EL (cell line): ENCODE measurements at regions not wholly inside any gene's neighbourhood (a gene's known extent, or its start where the extent isn't known, plus 50 kb on each side); places are given as distances from the start of the nearest gene placed in this dataset.

ENCODE experiments used
- DNase-seq: peaks from one replicate; pipeline ENCODE4 v3.0.0-alpha.2; 2016

DNA sequence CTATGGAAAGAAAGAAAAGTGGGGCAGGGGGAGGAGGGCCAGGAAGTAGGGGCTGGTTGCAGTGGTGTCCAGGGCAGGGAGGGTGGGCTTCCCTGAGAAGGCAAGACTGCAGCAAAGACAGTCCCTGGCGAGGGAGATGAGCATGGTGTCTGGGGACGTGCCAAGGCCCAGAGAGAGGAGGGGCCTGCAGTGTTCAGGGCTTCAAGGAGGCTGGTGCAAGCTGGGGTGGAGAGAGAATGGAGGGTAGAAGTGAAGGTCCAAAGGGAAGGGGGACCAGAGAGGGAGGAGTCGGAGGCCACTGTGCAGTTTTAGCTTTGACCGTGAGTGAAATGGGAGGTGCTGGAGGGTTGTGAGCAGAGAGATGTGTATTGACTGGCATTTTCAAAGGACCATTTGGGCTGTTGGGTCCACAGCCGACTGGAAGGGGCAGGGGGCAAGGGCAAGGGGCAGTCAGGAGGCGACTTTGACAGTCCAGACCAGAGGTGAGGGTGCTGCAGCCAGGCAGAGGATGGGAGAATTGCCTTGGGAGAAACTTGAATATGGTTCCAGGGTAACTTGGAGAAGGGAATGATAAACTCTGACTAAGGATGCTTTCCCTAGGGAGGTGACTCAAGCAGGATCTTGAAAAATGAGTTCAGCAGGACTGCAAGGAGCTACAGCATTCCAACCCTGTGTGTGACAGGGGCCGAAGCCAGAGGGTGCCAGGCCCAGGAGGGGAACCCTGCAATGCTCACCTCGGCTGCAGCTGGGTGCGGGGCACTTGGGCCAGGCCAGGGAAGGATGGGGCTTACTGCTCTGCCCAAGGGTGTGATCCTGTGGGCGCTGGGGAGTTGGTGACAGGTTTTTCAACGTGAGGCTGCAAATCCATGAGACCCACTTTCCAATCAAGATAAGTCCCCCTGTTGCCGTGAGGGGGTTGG, 177.1 kb upstream of the HAAO start:
- peak; percentile 93 for DNase-seq

DNA sequence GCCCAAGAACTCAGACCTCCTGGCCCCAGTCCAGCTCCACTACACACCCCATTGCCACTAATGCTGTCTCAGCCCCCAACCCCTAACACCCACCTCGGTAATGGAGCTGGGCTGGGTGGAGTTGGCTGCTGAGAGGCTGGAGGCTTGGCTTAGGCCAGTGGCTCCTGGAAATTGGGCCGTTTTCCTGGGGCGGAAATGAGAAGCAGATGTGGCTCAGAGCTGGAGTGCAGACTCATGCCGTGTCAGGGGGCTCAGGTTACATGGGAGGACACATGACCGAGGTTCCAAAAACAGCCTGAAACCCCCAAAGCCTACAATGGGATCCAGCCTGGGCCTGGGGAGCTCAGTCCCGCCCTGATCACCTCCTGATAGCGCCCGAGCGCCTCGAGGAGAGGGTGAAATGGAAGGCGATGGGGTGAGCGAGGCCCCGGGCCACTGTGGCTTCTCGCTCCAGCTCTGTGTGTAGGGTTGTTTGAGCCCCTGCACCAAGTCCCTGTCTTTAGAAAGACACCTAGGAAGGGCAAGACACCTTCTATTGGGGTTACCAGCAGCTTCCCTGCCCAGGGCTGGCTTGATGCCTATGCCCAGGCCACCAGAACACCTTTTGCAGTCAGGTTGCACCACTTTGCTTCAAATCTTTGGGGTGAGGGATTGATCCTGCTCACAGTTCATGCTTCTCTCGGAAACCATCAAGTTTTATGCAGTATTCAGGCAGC, 175.7 kb upstream of the HAAO start:
- peak; percentile 90 for DNase-seq

DNA sequence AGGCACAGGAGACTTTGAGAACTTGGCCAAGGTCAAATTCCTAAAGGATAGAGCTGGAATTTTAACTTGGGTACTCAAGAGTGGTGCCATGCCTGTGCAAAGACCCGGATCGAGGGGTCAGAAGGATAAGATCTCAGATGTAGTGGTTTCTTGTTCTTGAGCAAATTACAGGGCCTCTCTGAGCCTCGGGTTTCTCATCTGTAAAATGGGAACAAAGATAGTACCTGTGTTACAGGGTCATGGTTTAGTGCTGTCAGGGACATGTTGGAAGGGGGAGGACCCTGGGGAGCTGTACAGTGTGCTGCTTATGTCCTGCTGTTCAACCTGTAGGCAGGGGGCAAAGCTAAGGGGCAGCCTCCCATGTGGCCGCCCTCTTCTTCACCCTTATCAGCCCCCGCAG, 173.5 kb upstream of the HAAO start:
- no peak for DNase-seq

DNA sequence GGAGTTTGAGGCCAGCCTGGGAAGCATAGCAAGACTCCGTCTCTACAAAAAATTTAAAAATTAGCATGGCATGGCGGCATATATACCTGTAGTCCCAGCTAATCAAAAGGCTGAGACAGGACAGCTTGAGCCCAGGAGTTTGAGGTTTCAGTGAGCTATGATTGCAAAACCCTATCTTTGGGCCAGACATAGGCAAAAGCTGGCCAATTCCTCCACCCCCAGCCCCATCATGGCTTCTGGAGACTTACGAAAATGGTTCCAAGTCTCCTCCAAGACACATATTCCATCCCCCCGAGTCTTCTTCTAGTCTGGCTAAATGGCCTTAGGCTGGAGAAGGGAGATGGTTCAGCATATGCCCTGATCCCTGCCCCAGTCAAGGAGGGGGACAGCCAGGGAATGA, 172.8 kb upstream of the HAAO start:
- no peak for DNase-seq

DNA sequence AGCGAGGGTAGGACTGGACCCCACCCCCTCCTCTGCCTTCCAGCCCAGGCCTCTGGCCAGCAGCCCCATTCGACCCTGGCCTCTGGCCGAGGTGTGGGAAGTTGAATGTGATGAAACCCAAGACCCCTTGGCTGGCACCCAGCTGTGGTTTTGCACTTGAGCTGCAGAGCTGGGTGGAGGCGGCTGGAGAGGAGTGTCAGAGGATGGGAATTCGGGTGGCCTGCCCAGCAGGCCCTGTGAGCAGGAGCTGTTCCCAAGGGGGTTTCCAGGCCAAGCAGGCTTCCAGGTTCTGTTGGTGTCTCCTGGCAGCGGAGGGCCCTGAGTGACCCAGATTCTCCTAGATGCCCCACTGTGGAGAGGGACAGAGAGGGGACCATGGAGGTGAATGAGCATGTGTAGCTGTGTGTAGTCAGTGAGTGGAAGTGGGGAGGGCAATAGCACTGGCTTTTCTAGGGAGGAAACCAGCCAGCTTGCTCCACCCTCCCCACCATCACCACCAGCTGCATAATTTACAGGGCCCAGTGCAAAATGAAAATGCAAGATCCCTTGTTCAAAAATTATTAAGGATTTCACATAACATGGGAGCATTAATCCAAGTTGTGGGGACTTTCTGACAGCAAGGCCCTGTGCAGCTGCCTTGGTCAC, 172.2 kb upstream of the HAAO start:
- DNase-seq = peak; percentile 97

DNA sequence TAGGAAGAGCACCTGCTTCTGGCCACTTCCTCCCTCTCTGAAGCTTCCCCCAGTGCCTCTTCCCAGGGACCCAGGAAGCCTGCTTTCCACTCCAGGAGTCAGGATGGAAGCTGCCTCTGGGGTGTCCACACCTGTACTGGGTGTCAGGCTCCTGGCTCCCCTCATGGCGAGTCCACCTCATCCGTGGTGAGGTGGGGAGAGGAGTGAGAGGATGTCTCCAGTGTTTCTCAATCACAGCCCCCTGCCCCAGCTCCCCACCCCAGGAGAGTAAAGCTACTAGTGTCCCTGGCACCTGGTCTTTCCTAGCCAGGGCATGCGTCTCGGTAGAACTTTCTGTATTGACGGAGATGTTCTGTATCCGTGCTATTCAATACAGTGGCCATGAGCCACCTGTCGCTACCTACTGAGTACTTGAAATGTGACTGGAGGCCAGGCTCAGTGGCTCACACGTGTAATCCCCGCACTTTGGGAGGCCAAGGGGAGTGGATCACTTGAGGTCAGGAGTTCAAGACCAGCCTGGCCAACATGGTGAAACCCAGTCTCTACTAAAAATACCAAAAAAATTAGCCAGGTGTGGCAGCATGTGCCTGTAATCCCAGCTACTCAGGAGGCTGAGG, 171.2 kb upstream of the HAAO start:
- DNase-seq = no peak

DNA sequence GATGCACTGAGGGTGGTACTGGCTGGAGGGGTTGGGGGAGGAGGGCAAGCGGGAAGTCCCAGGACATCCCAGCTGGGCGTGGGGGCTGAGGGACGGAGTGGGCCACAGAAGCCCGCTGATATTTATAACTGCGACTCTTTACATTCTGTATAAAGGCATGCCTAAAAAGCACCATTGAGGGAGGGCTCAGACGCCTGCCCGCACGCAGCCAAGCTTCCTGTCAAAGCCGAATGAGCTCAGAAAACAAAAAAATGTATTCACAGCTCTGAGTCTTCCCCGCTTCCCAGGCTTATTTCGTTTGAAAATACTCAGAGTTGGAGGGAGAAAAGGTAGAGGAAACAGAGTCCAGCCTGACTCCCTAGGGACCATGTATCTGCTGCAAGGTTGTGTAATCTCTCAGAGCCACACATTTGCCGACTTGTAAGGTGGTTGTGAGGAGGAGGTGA, 170.1 kb upstream of the HAAO start:
- DNase-seq = no peak

DNA sequence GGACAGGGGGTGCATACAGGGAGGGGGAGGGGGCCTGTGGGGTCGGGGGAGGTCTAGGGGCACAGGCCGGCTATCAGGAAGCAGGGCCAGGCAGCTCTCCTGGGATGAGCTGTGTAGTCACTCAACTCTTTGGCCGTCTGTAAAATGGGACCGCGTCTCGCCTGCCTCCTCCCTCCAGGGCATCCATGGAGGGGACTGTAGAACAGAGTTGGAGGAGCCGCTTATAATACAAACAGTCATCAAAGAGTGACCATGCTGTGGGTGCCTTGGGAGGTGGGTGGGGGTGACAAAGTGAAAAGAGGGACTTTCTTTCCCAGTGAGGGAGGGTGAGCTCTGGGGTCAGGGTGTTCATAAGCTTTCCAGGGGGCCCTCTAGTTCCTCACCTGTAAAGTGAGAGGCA, 169.6 kb upstream of the HAAO start:
- no peak for DNase-seq

DNA sequence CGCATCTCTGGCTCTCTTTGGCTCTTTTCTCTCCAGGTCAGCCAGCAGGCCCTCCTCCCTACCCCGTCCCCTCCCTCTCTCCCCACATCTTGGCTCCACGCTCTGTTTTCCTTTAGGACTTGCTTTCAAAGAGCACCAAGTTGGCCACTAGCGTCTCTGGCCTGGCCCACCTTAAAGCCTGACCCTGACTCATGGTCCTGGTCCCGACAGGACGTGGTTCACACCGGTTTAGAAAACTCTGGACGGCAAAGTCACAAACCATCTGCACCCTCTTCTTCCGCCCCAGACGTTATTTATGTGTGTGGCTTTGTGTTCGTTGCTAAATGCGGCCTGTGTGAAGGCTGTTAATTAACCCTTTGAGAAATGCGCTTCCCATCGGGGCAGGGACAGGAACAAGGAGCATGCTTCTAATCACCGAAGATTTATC, 169.0 kb upstream of the HAAO start:
- no peak for DNase-seq

DNA sequence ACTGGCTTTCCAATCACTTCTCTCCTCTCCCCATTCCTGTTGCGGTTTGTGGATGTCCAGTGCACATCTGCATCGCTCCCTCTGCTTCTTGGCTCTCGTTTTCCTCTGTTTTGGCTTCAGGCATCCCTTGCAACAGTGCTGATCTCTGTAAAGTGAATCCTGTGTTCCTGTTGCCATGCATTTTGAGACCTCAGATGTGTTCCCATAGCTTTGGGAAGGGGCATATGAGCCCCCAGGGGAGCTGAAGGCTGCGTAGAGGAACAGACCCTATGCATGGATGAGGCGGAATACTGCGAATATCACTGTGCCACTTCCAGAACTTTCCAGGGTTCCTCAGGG, 168.4 kb upstream of the HAAO start:
- DNase-seq = no peak

DNA sequence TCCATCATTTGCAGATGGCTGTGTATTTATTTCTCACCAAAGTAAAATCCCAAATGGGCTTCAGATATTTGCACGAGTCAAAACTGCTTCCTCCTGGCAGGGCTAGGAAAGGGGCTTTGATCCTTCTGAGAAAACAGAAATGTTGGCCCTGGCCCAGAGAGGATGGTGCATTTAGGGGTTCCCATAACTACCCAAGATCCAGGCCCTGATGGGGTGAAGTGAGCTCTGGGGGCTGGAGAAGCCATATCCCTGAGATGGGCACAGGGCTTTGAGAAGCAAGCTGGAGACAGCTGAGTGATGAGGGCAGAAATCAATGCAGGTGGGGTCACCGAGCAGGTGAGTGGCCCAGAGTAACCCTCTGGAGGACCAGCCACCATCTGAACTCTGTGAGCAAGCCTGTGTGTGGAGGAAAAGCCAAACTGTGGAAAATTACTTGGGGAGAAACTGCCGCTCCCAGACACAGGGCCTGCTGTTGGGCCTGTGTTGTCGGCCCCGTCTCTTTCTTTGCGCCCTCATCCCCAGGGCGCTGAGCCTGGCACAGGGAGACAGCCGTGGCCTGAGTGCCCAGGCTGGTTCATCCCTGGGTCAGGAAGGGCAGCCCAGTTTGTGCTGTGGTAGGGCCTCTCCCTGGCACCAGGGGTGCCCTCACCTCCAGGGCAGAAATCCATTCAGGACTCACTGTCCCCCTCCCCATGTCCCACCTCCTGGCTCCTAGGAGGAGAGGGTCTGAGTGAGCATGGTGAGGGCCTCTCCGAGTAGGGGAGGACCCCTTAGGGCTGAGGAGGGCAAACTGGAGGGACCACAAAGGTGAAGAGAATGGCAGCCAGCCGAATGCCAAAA, 167.8 kb upstream of the HAAO start:
- DNase-seq = no peak

DNA sequence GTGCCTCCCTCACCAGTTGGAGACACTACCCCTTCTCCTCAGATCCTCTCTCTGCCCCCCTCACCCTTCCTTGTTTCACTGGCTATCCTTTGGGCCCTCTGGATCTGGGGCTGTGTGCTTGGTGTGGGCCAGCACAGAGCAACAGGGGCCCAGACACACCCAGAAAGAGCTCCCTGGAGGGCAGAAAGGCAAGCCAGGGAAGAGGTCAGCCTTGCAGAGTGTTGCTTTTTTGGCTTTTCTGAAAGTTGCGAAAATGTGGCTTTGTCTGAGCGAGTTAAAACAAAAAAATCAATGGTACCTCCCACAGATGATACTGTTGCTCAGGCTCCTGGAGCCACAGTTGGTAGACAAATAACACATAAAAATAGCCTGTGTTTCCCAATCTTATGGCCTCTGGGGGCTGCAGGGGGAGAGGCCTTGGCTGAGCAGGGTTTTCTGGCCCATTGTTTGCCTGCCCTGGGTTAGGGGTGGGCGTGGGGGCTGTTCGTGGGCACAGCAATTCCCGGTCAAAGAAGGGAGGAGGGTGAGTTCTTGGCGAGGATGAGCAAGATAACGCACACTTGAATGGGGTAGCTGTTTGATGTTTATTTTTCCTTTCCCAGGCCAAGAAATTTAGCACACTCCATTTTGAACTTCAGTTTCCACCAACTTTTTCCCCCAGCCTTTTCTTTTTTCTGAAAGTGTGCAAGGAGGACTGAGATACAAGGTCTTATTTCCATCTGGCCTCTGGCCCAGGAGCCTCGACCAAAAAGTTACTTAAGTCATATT, 167.0 kb upstream of the HAAO start:
- no peak for DNase-seq

DNA sequence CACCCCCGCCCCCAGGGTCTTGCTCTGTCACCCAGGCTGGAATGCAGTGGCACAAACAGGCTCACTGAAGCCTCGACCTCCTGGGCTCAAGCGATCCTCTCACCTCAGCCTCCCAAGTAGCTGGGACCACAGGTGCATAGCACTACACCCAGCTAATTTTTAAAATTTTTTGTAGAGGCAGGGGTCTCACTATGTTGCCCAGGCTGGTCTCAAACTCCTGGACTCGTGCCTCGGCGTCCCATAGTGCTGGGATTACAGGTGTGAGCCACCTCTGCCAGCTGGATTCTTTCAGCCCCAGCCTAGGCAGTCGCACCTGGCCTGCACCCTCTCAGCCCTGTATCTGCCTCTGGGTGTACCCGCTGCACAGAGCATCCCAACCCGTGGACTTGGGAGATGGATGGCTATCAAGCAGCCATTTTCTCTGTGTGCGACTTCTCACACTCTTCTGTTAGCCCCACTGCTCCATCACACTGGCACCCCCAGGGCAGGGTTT, 166.4 kb upstream of the HAAO start:
- DNase-seq = no peak

DNA sequence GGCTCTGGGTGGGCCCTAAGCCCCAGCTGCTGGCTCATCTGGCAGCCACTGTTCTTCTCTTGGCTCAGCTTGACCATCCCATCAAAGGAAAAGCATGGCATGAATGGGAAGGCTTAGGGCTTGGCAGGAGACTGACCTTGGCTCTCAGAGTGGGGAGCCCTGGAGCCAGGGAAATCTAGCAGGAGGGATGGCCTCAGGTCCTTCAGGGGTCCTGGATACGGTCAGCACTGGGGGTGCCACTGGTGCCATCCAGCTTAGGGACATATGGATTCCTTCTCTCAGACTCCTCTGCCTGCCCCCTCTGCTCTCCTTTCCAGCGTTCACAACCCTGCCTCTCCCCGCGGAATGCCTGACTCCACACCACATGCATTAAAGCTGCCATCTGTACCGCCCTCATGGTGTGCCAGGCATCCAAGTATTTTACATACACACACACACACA, 165.5 kb upstream of the HAAO start:
- no peak for DNase-seq

DNA sequence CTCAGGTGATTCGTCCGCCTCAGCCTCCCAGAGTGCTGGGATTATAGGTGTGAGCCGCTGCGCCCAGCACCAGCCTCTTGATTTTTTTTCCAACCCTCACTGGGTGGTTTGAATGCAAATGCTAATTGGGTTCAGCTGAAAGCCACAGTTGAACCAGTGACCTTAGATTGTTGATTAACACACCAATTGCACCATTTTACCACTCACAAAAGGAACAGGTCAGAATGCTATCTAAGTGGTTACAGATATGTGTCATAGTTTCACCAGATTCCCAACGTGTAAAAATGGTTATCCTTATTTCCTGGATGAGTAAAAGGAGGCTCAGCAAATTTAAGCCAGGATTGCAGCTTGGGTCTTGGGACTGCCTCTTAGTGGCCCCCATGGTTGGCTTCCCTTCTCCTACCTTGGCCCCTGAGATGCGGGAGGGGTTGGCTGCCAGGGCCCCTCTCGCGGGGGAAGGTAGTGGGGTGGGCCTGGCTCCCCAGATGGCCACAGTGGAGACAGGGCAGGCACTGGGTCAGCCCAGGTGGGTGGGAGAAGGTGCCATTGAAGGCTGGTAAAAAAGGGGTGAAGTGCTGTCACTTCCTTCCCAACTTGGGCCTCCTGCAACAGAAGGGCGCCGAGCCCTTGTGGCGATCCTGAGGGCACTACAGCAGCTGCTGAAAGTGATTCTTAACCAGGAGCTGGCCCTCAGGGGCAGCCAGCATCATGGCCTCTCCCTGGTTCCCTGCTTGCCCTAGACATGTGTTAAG, 164.9 kb upstream of the HAAO start:
- peak; percentile 37 for DNase-seq

DNA sequence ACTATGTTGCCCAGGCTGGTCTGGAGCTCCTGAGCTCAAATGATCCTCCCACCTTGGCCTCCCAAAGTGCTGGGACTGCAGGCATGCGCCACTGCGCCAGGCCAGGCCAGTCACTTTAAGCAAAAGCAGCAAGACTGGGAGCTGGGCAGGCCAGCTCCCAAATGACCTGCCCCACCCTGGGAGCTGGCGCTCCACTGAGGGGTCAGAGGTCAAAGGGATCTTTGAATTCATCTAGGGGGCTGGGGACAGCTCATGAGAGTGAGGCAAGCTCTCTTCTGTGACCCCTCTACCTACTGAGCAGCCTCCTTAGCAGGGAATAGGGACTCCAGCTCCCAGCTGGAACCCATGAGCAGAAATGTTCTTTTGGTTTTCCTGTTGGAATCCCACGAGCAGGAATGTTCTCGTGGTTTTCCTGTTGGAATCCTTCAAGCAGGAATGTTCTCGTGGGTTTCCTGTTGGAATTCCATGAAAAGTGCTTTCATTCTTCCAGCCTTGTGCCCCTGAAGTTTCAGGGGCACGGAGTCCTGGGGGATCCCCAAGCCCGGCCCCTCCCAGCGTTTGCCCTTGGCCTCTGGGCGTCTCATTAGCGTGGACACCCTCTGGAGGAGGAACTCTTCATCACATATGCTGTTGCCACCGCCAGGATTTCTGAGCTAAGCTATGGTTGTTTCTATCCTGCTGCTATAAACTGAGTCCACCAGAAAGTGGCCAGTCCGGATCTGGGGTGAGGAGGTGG, 162.0 kb upstream of the HAAO start:
- peak; percentile 63 for DNase-seq

DNA sequence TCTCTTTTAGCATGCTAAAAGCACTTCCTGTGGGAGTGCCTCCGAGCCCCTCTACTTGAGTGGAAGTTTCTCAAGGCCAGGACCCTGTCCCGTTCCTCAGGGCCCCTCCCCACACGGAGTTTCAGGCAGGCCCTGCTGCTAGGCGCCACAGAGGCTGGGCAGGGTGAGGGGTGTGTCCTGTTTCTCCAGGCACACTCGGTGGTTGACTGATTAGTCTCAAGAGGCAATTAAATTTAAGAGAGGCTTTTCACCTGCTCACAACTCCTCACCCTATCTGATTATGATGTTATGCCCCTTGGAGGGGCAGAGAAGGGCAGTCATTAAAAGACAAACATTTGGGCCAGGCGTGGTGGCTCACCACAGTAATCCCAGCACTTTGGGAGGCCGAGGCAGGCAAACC, 160.8 kb upstream of the HAAO start:
- no peak for DNase-seq

DNA sequence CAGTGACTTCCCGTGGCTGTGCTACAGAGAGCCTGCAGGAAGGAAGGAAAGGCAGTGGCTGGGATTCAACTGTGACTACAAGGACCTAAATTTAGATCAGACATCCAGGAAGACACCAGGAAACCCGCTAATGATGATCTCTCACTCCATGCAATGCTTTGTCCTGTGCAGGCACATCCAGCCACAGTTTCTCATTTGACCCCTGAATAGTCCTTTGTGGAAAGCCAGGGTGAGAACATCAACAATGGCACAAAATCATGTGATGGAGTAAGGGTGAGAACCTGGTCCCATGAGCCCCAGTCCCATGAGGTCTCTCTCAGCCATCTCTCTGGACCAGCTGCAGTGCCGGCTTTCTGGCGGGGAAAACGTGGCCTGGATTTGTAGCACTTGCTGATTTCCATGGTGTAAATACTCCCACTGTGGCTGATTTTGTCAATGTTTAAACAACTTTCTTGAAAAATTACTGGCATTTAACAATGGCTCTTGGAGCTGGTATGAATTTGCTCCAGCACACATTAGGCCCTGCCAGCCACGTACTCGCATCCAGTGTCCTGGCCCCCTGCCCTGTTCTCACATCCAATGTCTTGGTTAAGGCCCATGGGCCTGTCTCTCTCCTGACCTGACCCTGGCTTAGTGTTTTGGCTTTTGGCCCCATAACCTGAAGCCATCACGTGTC, 159.0 kb upstream of the HAAO start:
- DNase-seq = peak; percentile 26

DNA sequence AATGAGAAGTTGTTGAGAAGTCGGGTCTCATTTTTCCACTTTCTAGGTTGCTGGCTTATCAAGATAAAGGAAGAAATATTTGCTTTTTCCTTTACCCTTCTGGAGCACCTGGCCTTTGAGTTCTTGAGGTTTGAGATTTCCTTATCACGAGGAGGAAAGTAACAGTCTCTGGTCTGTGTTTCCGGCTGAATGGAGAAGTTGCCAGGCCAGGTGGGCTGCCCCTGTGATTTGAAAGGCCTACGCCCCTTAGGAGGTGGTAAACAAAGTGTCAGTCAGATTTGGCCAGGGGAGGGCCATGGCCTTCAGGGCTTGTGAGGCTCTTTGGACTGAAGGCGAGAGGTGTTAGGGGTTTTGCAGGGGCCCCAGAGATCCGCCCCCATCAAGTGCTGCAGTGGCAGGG, 156.7 kb upstream of the HAAO start:
- DNase-seq = no peak
